Stimulated activated CD4-positive, alpha-beta T cell treated with anti-CD3 and anti-CD28 coated beads, Interleukin-15, amount 100 ng/mL, for 48 hours (primary cell): ENCODE measurements at regions not wholly inside any gene's neighbourhood (a gene's known extent, or its start where the extent isn't known, plus 50 kb on each side); places are given as distances from the start of the nearest gene placed in this dataset.
A peak's percentile ranks its signal among the peaks of the same experiment; 100 is the strongest.
"Not testable (repeated sequence)": the region's sequence is repeated elsewhere in the genome, so short reads cannot be mapped to it uniquely, and the experiment has no call there.

Source experiments
- DNase-seq, 2 donors: peaks; one replicate each; pipeline ENCODE4 v3.0.0-alpha.2; 2020; ENCODE audit warnings: low read depth in 2 of 2

DNA sequence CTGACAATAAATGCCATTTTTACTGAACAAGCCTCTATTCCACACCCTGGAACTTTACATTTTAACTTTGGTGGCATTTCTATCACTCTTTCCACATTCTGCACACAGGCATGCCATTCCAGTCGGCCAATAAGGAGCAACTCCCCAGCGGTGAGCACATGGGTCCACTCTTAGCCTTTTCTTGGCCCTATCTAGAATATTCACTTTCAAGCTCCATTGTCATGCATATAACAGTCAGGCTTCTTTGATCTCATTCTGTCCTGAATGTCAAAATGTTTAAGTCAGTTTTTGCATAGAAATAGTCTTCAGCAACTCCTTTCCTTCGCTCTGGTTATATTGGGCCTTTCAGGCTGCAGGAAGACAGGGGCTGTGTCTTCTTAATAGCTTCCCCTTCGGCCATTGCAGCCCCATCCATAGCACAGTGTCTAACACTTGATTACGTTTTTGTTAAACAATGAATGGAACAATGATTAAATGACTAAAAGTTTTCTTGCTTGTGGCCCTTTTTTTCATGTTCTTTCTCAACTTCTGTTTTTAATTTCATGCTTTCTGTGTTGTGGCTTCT, 427.3 kb downstream of the MFSD1 start:
- DNase-seq = no peak

DNA sequence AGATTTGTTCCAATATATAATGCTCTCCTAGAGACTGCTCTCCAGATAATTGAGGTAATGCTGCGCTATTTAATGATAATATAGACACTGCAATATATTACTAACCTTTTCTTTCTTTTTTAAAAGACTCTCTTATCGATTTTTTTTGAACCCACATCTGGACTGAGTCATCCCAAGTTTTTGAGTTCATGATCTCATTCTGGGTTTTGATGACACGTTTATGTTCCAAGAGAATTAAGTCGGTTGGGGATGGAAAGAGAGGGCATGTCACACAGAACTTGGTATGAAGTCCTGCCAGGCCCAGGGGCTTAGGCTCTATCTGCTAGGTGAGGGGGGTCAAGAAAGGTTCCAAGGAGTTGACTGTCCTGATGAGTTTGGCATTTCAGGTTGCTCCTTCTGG, 431.1 kb downstream of the MFSD1 start:
- no peak for DNase-seq

DNA sequence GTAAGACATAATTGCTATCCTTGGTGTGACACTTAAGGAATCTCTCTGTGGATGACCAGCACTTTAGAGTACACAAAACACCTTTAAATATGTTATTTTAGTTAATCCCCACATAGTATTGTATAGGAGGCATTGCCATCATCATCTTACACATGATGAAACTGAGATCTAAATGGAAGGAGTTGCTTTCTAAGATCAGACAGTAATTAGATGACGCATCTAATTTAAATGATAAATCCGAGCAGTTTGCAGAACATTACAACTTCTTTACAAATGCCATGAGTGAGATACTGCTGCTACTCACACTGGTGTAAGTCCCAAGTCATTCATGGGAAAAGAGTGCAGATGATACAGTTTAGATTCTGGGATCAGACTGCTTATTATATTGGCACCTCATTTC, 431.9 kb downstream of the MFSD1 start:
- no peak for DNase-seq

DNA sequence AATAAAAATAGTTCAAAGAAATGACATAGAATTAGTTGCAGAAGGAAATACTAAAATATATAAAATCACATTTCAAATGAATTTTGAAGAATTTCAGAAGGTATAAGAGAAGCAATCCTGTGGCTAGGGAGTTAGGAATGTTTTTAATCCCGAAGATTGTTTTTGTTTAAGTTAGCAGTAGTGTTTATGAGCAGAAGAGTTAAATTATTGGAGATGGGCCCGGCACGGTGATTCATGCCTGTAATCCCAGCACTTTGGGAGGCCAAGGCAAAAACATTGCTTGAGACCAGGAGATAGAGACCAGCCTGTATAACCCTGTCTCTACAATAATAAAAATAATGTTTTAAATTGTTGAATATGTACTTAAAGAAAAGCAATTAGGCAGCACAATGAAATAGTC, 432.5 kb downstream of the MFSD1 start:
- DNase-seq = no peak

DNA sequence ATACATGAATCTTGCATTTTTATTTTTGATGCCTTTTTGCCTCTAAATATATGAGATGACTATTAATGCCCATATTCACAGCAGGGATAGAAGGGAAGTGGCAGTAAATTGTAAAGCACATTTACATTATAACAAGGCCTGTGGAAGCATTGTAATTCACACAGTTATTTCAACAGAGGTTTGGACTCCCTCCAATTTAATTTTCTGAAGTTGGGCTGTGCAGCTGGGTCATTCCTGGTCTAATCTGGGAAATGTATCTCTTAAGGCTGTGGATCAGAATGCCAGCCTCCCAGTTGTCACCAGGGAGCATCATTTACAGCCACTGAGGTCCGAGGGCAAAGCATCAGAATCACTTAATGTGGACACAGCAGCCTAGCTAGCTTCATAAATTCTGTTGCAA, 434.5 kb downstream of the MFSD1 start:
- no peak for DNase-seq

DNA sequence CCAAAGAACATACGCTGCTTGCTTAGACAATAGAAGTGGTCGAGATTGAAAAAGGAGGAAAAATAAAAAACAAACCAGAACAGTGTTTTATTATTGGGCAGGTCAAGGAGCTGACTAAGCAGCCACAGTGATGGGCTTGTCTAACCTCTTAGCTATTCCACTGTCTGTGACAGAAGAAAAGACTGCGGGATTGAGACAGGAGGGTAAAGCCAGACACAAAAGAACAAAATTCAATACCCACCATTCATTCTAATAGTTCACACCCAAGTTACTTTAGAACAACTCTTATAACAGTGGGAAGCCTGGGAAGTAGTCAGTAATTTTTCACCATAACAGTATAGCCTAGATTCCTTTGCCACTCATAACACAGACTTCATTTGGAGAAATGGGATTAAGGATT, 435.4 kb downstream of the MFSD1 start:
- DNase-seq = no peak

DNA sequence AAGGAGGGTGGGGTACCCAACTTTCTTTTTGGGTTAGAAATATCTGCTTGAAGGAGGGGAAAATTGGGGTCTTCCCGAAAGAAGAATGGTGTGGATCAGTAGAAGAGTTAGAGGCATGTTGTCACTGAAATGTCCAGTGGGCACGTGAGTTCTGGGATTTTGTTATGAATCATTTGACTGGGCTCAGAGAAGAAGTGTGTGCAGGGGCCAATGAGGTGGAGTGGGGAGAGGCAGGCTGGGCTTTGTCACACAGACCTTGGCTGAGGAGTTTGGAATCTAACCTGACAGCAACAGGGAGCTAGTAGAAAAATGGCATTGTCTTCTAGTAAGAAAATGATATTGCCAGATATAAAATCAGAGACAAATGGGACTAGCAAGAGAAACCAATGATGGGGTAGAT, 436.8 kb downstream of the MFSD1 start:
- DNase-seq = no peak

DNA sequence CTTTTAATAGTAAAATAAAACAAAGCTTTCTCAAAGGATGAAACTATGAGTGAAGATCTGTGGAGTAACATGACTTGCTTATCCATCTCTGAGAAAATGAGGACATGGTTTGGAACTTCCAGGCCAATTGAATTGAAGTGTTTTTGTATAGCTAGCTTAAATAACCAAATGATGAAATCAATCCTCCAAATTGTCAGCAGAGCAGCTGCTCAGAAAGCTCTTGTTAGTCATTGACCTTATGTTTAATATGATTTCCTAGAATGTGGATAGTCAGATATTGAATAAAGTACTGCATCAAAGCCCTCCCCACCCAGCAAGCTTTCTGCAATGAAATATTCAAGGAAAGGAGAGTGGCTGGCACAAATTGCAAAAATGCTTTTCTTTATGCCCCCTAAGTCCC, 437.2 kb downstream of the MFSD1 start:
- DNase-seq = no peak

DNA sequence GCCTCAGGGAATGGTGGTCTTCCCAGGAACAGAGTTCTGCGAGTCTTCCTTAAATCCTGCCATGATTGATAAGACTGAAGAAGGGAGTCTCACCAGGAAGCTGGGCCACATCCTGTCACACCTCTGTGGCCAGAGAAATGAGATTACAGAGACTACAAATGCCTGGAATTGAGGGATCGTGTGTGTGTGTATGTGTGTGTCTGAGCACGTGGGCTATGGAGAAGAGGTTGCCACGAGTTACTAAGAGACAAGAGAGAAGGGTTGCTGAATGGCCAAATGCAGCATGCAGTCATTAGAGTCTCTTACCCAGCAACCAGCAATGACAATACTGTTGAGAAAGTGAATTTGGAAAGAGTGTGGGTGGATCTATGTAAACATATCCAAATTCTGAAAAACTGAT, 443.1 kb downstream of the MFSD1 start:
- no peak for DNase-seq

DNA sequence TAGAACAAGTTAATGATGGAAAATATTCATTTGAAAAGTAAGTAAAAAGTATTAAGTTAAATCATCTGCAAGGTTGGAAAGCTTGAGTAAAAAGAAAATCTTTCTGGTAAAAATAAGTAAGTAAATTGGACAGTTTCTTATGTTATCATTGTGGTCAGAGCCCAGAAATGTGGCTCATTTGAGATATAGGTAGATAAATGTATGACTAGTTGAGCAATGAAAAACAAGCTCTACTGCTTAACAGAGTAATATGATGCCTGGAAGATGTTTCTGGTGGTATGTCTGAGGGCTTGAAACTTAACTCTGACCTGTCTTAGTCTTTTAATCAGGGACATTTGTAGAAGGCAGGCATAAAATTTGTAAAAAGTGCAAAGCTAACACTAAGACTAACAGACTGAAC, 444.0 kb downstream of the MFSD1 start:
- no peak for DNase-seq

DNA sequence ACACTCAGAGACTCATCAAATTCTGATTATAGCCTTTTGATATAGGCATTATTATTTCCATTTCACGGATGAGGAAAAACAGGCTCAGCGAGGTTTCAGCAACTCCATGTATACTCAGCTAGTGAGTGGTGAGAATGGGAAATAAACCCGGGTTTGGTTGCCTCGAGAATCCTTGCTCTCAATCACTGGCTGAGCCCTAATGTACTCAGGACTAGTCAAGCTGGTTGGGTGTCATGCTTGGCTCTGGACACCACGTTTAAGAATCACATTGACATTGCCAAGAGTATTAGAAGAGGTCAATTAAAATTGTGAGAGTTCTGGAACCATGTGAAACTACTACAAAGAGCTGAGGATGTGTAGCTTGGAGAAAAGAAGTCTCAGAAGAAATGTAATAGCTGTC, 444.5 kb downstream of the MFSD1 start:
- DNase-seq = no peak

DNA sequence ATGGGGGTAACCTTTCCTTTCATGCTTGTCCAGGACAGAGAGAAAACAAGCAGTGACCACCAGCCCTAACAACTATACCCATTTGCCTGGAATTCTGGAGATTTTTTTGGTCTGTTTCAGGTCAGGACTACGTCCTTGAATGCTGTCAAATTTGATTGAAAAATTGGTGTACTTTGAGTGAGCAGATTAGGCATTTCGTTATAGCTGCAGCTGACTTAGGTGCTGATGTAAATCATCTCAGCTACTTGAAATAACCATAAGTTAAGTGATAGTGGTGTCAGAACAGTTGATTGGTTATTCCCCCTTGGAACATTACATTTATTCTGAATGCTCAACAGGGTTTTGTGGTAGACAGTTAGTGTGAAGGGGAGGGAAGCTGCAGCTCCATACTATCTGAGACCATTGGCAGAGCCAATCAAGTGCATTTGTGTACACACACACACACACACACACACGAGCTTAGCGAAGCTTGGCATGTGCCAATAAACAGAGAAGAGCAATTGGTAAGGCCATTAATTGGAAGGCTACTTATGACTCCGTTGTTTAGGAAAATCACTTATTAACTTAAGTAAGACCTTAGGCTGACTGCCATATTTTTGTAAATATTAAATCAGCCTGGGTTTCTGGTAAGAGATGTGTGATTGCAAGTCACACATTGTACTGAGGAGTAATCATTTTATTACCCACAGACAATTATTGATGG, 447.8 kb downstream of the MFSD1 start:
- no peak for DNase-seq

DNA sequence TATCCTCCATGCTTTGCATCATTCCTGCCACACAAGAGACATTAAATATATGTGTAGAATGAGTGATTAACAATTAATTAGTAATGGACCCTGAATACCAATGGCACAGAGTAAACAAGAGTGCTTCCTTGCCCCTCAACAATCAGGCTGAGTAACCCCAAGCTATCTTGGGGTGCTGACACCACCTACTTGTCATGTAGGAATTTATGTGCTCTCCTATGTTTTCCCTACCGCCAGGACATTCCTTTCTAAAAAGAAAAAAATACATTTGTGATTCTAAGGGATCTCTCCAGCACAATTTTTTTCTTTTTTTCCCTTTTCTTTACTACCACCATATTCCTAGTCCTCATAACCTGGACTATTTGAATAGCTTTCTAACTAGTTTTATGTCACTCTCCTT, 449.1 kb downstream of the MFSD1 start:
- DNase-seq = no peak

DNA sequence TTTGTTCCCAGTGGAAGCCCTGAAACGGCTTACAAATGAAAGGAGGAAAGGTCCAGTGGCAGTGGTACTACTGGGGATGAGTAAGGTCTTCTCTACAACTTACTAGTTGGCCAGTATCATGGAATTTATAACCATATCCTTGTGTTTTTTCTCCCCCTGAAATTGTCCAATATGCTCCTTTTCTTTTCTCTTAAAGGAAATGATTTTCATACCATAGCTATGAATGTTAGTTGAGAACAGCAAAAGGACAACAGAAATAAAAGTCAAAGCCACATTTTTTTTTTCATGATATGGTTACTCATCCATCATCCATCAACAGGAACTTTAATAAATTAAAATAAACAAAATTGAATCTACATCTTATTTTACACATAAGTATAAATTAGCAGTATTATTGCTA, 450.4 kb downstream of the MFSD1 start:
- no peak for DNase-seq

DNA sequence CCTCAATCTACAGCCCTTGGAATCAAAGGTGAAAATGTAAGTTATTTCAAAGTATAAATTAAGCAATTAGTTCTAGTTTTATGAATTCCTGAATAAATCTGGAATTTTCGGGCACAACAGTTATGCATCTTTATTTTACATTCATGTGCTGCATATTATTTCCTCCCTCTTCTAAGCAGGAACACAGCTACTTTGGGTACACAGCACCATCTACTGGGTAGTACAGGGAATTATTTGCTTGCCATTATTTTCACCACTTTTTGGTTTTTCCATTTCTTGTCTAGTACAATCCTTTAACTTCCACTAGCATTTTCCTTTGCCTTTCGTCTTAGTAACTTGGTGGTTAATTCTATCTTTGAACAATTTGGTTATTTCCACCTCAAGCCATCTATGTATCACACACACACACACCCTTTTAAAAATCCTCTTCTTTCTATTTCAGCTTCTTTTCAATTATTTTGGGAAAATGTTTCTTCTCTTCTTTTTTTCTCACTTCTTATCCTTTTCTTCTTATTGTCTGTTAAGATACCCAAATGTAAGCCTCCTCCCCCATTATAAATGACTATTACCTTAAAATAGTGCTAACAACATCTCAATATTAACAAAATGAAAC, 451.0 kb downstream of the MFSD1 start:
- DNase-seq = no peak

DNA sequence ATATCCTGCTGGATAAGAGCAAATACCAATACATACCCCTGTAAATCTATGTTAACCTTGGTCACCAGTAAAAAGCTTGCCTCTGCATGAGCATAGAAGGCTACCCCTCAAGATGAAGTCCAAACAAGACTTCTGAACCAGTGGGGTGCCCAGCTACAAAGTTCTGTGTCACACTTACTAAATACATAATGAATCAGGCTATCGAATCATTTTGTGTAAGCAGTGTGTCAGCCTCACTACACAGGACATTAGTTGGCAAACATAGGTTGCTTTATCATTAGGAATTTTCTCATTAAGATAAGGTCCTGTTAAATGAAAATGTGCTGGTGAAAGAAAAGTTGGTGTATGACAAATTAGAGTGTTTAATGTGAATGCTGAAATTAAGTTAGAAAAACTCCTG, 452.0 kb downstream of the MFSD1 start:
- DNase-seq = no peak

DNA sequence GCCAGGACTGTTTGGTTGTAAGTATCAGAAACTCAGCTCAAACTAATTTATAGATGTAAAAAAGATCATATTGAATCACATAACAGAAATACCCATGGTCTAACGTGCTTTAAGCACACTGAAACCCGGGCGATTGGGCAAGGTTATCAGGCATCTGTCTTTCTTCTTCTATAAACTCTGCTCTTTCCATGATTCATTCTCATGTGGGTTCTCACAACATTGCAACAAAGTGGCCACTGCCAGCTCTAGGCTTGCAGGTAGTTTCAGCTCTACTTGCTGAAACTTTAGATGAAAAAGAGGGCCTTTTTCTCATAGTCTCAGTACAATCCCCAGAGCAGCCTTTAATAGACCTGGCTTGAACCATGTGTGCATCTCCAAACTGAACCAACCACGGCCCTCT, 456.1 kb downstream of the MFSD1 start:
- no peak for DNase-seq

DNA sequence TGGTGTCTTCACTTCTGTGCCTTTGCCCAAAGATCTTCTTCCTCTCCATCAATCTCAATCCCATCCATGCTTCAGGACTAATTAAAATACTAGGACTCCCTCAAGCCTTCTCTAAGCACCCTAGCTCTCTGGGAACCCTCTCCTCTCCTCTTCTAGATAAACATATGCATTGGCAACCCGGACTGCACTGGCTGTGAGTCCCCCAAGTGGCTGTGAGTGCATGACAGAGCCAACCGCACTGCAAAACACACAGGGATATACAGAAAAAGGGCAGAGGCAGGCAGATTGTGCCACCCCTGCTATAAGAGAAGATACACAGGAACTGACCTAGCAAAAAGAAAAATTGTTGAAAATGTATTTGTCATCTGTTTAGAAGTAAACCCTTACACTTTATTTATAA, 457.1 kb downstream of the MFSD1 start:
- DNase-seq = no peak

DNA sequence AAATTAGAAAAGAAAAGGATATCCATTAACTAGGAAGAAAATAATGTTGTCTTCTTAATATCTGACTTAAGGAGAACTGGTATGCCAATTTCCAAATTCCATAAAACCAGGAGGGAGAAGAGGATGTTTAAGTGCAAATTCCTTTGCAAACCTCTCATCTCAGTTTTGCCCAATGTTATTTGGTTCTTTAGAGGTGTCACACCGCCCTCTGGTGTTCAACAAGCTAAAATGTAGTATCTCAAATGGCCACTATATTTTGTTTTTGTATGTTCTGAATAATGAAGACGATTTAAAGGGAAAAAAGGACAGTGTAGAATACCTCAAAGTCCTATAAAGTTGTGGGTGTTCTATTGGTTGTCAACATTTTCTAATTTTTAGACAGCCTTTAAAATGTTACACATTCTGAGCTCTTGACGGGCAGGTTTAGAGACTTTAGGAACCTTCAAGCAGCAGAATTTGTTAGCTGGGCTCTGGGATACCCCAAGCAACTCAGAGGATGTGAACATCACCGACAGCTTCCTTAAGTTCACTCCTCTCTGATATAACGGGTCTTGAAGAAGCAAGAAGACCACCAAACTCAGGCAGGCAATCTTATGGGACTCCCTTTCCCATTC, 458.3 kb downstream of the MFSD1 start:
- peak in 1 of 2 donors; percentile 12 for DNase-seq

DNA sequence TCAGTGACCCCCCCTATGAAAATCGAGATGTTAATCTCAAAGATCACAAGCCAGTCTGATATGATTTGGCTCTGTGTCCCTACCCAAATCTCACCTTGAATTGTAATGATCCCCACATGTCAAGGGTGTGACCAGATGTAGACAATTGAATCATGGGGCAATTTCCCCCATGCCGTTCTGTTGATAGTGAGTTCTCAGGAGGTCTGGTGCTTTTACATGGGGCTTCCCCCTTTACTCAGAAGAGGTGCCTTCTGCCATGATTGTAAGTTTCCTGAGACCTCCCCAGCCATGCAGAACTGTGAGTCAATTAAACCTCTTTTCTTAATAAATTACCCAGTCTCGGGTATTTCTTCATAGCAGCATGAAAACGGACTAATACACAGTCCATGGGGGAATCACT, 459.5 kb downstream of the MFSD1 start:
- not testable (repeated sequence) for DNase-seq

DNA sequence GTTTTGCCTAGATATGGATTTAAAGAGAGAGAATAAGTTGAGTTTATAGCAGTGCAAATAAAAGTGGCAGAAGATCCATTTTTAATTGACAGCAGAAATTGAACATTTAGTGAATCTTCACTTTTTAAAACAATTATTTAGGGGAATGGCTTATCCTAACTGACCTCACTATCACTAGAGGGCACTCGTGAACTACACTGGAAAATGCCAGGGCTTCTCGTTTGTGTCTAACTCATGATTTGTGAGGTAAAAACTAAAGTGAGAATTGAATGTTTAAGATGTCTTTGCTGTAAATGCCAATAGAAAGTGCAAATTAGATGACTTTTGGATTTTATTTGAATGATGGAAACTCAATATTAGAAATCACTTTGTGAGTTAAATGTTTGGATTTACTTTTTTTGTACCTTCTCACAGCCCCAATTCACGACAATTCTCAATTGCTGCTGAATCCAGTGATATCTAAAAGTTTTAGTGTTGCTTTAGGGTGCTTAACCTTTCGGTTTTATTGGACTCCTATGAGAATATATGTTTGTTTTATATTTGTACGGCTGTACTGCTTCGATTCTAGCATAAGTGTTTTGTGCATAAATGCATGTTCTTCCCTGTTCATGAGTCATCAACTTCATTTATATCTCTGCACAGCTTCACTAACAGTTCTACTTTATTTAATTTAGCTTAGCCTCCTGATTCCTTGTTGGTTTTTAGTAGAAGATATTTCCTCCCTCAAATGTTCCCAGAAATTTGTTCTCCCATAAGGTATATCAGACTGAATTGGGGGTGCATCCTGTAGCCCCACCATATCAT, 462.1 kb downstream of the MFSD1 start:
- no peak for DNase-seq

DNA sequence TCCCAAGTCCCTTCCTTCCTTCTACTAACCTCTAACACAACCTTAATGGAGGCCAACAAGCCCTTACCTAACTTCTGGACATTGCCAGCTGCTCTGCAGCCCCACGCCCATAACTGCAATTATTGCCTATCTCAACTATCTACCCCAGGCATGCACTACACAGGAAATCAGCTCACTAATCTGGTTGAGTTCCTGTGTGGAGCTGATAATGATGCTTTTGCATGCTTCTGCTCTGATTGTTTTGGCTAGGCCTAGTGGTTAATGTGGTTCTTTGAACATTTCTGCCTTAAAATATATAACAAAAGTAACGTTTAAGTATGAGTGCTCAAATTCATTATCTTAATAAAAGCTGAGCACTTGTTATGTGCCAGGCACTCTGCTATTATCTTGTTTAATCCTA, 463.9 kb downstream of the MFSD1 start:
- DNase-seq = no peak
